NB4 (cell line): ENCODE measurements at regions not wholly inside any gene's neighbourhood (a gene's known extent, or its start where the extent isn't known, plus 50 kb on each side); places are given as distances from the start of the nearest gene placed in this dataset.
"Not testable (repeated sequence)": the region's sequence is repeated elsewhere in the genome, so short reads cannot be mapped to it uniquely, and the experiment has no call there.

Source experiments
- DNase-seq: peaks from one replicate; pipeline ENCODE4 v3.0.0; 2010; ENCODE audit warnings: low read depth
- H3K4me3 ChIP-seq: one replicate; pipeline ENCODE4 v1.5.1; 2011; ENCODE audit warnings: mild to moderate bottlenecking, low read depth, low read length, moderate library complexity
- CTCF ChIP-seq: IDR thresholded peaks from one replicate; pipeline ENCODE4 v1.5.1; 2012; ENCODE audit warnings: low read depth, low read length
- MAX ChIP-seq: IDR thresholded peaks from 2 replicates; pipeline ENCODE4 v1.6.1; 2011; ENCODE audit warnings: low read depth, low read length
- MYC ChIP-seq: IDR thresholded peaks from 2 replicates; pipeline ENCODE4 v1.6.1; 2011; ENCODE audit warnings: low read depth, low read length
- POLR2A ChIP-seq: IDR thresholded peaks from 2 replicates; pipeline ENCODE4 v1.6.1; 2011; ENCODE audit warnings: mild to moderate bottlenecking; ENCODE audit not compliant: insufficient read length; ENCODE audit errors: extremely low read depth

- no peak overlapping the region for H3K4me3 ChIP-seq
- TF ChIP-seq CTCF = no peak
- TF ChIP-seq MAX = no peak
- TF ChIP-seq MYC = no peak
- TF ChIP-seq POLR2A = no peak
- DNase-seq = no peak
Observed at GRCh38 chr16:51237861-51238378, 86.8 kb upstream of the SALL1 start.

- TF ChIP-seq MAX (no peak), POLR2A (no peak), CTCF (no peak), MYC (no peak)
- no peak for DNase-seq
- H3K4me3 ChIP-seq = no peak overlapping the region
Observed at GRCh38 chr16:51237207-51237606, 86.1 kb upstream of the SALL1 start.

- no peak overlapping the region for H3K4me3 ChIP-seq
- no peak for DNase-seq
- TF ChIP-seq CTCF (no peak), MAX (no peak), POLR2A (no peak), MYC (no peak)
Observed at GRCh38 chr16:51236583-51236982, 85.5 kb upstream of the SALL1 start.

GRCh38 chr16:51231702-51232101, 80.6 kb upstream of the SALL1 start:
- DNase-seq = no peak
- no peak for TF ChIP-seq MAX
- no peak for TF ChIP-seq POLR2A
- no peak for TF ChIP-seq MYC
- no peak for TF ChIP-seq CTCF
- no peak overlapping the region for H3K4me3 ChIP-seq

GRCh38 chr16:51230035-51230434, 79.0 kb upstream of the SALL1 start:
- DNase-seq, H3K4me3 ChIP-seq: not testable (repeated sequence)

GRCh38 chr16:51228097-51228659, 77.1 kb upstream of the SALL1 start:
- no peak overlapping the region for H3K4me3 ChIP-seq

More at GRCh38 chr16:51228097-51228659, 77.1 kb upstream of the SALL1 start:
- DNase-seq = no peak
- no peak for TF ChIP-seq POLR2A
- no peak for TF ChIP-seq CTCF
- TF ChIP-seq MAX = no peak
- no peak for TF ChIP-seq MYC
